GM18909 (cell line): ENCODE measurements at regions not wholly inside any gene's neighbourhood (a gene's known extent, or its start where the extent isn't known, plus 50 kb on each side); places are given as distances from the start of the nearest gene placed in this dataset.
"Not testable (repeated sequence)": the region's sequence is repeated elsewhere in the genome, so short reads cannot be mapped to it uniquely, and the experiment has no call there.

Experiments used
- ATAC-seq: cut with Tn5 transposase; IDR thresholded peaks from one replicate; pipeline ENCODE4 v1.9.1; 2021; ENCODE audit warnings: mild to moderate bottlenecking; ENCODE audit not compliant: unreplicated experiment, poor library complexity

DNA sequence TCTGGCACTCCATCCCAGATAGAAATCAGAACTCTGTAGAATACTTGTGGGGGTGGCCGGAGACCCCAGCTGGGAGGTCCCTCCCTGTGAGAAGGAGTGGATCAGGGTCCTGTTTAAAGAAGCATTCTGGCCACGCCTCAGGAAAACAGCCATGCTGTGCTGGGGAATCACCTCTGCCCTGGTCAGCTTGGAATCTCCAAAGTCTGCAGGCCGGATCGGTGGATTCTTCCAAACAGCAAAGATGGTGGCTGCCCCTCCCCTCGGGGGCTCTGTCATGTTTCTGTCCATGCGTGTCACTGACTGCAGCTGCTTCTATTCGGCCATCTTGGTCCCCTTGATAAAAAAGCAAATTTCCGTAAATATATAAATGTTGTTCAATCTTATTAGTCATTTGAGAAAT lies 365.9 kb downstream of the JRKL start:
- ATAC-seq, result no peak

DNA sequence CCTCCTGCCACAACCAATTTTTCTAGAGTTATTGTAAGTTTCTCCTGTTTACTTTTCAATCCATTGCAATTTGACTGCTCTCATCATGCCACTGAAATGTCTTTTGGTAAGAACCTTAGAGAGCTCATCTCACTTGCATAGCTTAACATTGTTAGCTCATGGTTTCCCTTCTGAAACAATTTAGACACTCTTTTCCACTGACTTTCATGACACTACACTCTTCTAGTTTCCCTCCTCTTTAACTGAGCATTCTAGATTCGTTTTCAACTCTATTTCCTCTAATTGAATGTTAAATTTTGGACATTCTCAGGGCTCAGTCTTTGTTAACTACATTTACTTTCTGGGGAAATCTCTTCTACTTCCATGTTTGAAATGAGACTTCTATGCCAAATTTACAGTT lies 369.1 kb downstream of the JRKL start:
- ATAC-seq, result no peak

DNA sequence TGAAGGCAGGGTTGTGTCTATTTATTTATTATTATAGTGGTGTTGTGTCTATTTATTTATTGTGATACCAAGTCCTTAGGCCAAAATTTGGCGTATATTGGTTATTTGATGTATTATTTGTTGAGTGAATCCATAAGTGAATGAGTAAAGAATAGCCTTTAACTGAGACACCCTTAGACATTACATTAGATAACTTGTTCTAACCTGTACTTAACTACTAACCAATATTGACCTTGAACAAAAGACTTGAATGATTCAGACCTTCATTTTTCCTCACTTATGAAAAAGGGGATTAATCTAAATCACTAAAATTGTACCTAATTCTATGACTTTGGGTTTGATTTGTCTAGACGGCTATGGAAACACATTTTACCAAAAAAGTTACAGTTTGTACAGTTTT lies 370.5 kb downstream of the JRKL start:
- no peak for ATAC-seq

DNA sequence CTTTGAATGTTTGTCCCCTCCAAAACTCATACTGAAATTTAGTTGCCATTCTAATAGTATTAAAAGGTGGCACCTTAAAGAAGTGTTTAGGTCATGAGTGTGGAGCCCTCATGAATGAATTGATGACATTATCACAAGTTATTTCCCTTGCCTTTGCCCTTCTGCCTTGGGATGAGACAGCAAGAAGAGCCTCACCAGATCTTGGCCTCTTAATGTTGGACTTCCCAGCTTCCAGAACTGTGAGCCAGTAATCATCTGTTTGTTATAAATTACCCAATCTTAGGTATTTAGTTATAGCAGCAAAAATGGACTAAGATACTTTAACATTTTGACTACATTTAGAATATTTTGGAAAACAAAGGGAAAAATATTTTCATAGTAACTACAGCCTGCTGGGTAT lies 371.0 kb downstream of the JRKL start:
- no peak for ATAC-seq

DNA sequence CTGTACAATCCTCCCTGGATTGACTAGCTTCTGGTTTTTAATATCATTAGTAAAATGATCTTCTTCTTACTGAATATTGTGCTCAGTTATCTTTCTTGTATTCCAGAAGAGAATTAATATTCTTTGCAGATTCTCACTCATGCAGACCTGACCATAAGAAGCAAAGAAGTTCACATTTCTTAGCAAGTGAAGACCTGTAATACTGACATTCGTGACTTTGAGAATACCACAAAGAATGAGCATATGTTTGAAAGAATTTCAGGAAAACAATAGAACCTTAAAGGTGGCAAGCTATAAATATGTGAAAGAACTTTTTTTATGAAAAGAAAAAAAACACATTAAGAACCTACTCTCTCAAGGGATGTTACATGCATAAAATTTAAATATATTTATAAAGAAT lies 371.6 kb downstream of the JRKL start:
- ATAC-seq, result no peak

DNA sequence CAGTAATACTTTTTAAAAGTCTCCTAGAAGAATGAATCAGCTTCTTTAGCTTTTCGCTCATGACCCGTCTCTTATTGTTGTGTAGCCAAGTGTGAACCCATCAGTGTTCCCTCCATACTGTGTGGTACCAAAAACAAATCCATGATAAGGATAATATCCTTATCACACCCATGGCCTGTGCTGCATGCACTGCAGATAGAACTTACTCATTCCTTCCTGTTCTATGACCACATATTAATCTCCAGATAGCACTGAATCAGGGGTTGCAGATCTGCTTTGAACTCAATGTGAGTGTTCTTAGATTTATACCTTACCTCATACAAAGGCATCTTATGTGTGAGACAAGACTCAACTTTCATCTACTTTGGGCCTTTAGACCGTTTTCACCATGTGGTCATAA lies 373.4 kb downstream of the JRKL start:
- no peak for ATAC-seq

DNA sequence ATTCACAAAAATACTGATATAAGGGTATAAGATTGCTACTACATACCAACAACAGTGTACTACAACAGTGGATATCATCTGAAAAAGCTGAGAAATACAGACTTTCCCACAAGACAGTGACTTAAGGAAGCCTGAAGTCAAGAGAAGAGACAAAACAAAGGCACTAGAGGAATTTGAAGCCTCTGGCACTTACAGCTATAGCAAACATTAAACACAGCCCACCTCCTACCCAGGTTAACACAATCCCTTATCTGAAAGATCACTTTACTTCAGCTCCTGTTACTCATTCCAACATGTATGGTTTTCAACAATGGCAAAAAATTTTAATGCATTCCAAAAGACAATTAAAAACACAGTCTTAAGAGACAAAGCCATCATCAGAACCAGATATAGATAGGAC lies 388.5 kb downstream of the JRKL start:
- ATAC-seq, result no peak

DNA sequence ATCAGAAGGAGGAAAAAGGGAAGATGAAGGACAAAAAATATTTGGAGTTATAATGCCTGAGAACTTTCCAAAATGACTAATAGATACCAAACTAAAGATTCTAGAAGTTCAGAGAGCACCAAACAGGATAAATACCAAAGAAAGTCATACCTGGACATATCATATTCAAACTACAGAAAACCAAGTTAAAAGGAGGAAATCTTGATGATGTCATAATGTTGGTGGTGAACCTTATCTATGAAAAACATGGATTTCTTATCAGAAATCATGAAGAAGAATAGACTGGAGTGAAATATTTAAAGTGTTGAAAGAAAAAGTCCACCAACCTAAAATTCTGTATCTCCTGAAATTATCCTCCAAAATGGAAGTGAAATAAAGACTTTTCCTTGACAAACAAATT lies 389.2 kb downstream of the JRKL start:
- ATAC-seq, result no peak

DNA sequence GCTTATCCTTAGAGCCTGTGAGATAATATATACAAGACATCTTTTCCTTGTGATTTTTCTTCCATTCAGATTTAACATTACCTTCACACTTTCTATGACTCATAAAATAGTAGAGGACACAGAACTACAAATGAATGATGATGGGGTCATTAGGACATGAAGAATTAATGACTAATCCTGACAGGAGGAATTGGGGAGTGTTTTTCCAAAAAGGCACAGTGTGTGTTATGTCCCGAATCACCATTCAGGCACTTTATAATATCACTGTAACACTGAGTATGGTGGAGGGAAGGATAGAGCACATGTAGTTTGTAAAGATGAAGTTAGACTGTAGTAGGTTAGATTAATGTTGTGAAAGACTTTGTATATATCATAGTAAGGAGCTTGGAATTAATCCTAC lies 391.3 kb downstream of the JRKL start:
- ATAC-seq, result no peak

DNA sequence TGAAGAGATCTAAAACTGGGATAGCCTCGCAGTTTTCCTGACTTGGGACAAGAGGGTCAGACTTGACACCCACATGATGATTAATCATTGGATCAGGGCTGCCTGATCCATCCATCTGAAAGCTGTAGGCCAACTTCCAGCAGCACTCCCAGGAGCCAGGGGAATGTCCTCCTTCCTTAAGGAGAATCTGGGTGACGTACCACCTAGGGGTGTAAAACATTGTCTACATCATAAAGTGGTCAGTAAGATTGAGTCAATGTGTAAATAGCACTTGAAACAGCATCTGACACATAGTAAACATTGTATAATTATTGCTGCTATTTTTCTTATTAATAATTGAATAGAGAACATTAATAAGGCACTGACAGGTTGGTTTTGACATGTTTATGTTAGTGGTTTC lies 392.8 kb downstream of the JRKL start:
- ATAC-seq, result no peak

DNA sequence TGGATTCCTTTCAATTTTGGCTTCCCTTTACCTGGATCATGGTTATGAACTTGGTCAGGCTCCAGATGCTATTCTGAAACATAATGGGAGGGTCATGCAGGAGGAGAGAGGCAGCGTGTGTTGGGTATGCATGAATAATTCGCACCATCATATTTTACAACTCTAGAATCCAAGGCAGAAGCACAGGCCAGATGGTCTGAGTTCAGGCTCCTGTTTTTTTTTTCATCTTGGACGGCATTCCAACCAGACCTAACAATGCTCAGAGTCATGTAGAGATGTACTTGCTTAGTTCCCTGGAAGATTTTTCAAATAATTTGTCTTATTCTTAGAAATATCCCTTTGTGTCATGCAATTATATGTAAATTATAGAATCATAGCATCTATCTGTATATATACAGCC lies 393.5 kb downstream of the JRKL start:
- no peak for ATAC-seq

DNA sequence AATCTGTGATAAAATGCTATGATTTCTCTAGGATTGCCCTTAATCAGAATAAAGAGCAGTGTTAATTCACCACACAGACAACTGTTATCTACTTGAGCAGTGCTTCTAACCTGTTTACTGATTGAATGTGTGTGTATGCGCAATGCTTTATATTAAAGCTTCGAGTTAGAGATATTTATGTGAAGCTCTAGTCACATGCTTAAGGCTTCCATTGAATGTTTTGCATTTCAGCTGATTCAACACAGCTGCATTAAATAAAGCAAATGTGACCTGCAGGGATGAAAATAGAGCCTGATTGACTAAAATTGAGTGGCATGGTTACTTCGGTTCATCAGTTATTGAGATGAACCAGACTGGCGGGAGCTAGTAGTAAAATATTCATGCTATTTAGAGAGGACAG lies 395.3 kb downstream of the JRKL start:
- ATAC-seq, result no peak

DNA sequence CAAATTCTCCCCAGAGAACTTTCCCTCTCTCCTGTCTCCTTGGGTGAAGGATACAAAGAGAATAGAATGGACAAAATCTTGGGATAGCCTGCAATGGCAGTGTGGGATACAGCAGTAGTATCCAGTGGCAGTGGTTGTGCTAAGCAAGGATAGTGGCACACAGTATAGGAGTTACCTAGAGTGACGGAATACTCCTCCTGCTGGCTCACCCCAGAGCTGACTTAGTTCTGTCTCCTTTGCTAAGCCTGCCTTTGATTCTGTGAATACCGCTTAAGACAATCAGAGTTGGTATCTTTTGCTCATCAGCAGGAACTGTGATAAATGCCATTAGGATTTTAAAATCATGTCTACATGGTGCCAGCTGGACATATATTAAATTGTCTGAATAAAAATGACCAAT lies 404.3 kb downstream of the JRKL start:
- no peak for ATAC-seq

DNA sequence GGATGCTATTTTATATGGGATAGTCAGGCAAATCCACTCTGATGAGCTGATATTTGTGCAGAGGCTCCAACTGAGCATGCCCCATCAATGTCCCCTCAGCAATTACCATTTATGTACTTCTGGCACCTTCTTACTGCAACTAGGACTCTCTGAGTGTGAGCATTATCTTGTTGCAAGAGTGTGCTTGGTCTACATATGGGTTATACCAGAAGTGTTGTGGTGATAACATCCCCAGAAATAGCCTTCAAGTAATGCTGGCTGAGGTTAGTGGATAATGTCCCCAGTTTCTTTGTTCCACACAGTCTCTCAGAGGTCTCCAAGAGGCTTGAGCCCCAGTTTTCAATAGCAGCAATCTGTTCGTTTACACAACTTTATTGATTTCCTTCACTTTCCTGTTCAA lies 408.6 kb downstream of the JRKL start:
- no peak for ATAC-seq

DNA sequence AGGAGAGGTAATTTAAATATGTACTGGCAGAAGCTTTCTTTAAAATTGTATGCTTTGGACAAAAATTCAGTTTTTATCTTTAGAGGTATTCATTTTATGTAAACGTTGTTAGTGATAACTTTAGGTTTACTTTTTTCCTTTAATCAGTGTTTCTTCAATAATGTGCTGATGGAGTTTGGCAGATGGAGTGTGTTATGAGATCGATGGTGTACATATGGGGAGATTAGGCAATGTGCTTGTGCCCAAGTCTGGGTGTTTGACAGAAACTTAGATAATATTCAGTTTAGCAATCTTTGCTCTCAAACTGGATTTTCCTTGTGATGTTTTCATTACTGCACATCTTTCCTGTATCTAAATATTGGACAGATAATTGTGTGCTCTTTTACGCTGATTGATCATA lies 425.4 kb downstream of the JRKL start:
- no peak for ATAC-seq

DNA sequence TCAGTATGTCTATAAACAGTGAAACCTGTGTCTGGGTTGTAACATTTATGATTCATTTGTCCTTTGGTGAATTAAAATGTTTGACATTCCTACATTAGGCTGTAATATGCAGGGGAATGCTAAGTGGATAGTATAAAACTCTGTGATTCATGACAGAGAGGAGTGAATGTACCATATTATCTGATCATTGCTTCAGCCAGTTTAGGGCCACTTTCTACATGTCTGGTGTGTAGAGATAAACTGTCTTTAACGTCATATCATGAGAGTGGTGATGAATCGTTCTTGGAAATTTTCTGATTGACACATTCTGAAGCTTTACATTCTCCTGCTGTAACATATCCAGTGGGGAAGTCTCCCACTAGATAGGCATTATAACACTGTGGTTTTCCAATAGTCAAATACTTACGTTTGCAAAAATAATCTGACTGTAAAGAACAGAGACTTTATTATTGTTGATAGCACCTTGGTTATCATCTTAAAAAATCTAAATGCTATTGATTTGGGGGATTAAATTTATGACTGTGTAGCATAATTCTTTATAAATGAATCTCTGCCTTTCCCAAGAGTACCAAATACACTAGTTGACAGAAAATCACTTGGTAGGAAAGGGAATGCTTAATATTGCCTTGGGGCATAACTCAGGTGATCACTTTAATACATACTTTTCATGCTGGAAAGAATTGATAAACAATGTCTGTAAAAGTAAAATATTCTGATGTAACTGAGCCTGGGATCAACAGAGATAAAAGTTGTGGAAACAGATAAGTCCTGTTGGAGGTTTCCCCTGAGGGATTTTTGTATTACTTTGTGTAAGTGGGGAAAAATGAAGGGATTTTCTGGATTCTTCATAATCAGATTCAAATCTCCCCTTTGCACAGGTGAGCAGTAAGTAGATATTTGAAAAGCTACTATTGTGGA lies 427.9 kb downstream of the JRKL start:
- ATAC-seq, result no peak

DNA sequence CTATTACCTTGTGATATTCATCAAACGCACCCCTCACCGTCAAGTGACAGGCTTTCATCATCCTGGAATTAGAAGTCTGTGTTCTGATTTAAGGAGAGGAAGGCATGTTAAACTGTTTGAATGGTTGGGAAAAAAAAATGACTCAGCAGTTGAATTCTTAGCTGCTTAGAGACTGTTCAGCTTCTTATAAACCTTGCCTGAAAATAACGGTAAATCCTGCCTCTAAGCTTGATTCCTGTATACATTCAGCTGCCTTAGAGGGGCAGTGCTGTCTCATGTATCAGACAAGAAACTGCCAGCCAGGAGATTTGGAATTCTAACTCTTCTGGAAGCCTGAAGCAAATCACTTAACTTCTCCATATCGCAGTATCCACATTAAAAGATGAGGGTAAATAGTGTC lies 437.4 kb downstream of the JRKL start:
- ATAC-seq, result no peak

DNA sequence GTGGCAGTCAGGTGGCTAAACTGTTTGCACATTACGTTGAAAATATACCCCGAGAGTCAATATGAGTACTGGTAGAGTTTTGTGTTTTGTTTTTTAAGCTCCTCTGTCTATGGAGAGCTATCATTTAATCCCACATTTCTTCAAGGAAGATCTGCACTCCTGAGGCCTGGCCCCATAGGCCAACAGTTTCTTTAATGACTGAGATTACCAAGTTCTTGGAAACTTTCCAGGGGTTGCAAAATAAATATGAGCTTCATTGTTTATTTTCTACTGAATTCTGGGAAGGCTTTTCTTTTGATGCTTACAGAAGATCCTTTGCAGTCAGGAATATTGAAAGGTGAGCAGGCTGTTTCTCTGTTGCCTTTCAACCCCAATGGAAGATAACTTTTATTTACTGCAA lies 452.0 kb downstream of the JRKL start:
- no peak for ATAC-seq

DNA sequence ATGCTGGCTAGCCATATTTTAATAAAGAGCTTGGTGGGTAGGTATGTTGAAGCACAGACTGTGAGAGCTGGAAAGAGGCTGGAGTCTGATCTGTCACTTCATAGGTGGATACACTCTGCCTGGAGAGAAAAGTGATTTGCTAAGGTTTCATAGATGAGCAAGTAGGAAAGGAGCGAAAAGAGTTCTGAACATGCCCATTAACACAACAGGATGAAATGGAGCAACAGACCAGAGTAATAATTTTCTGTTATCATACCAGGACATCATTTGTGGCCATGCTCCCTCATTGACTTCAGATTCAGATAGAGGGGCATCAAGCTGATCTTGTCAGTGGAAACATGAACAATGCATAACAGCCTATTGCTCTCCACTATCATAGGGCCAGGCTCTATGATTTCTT lies 452.9 kb downstream of the JRKL start:
- ATAC-seq, result no peak

DNA sequence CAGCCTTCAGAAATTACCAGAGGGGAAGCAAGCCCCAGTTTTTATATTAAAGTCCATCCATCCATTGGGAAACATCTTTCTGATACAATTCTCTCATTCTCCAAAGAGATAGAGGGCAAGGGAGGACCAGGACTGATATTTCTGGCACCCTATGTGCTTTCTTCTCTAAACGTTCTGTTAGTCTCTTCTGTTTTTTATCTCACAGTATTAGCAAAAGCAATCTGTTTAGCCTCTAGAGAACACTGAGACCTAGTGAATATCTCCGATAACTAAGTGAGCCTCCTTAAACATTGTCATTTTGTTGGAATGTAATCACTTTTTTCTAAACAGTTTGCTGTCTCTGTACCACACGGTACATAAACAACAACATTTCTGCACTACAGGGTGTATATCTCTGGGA lies 464.6 kb downstream of the JRKL start:
- ATAC-seq, result no peak

DNA sequence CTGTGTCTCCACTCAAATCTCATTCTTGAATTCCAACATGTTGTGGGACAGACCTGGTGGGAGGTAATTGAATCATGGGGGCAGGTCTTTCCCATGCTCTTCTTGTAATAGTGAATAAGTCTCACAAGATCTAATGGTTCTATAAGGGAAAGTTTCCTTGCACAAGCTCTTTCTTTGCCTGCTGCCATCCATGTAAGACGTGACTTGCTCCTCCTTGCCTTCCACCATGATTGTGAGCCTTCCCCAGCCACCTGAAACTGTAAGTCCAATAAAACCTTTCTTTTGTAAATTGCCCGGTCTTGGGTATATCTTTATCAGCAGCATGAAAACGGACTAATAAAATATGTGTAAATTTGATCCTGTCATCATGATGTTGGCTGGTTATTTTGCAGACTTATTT lies 471.9 kb downstream of the JRKL start:
- ATAC-seq, result not testable (repeated sequence)

DNA sequence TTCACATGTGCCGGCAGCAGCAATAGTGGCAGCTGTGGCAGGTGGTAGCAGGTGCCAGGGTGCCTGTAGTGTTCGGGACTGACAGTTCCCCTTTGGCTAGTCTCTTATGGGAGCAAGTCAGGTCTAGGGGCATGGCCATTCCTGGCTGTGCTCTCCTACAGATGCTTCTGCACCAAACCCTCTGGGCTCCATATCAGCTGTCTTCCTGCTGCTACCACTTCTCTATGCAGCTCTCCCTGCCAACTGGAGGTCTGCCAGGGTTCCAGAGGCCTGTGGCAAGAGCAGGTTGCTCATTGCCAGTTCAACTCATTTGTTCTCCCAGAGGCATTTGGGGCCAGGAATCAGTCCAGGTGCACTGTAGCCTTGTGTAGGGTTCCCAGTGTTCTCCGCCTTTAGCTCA lies 473.7 kb downstream of the JRKL start:
- no peak for ATAC-seq

DNA sequence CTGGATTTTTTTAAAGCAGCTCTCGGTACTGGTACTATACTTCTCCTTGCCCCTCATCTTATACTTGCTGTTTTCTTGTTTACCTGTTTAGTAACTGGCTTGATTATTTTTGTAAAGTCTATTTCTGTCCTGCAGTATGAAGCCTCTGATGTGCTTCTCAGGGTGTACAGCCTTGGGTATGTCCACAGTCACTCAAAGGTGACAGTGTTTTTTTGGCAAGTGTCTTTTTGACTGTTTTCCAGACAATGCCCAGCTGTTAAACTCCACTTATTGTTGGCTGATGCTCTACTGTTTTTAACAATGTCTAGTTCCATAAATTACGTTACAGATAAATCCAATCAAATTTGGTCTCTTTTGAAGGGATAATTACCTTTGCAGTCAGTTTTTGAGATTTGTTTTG lies 475.2 kb downstream of the JRKL start:
- ATAC-seq, result no peak
